HUES64 (cell line): ENCODE measurements at regions not wholly inside any gene's neighbourhood (a gene's known extent, or its start where the extent isn't known, plus 50 kb on each side); places are given as distances from the start of the nearest gene placed in this dataset.
A peak's percentile ranks its signal among the peaks of the same experiment; 100 is the strongest.
"Not testable (repeated sequence)": the region's sequence is repeated elsewhere in the genome, so short reads cannot be mapped to it uniquely, and the experiment has no call there.

Source experiments
- H3K27ac ChIP-seq: 2 replicates; pipeline ENCODE4 v1.7.0; 2013; ENCODE audit warnings: low read depth, low read length, inconsistent platforms
- H3K27me3 ChIP-seq: 2 replicates; pipeline ENCODE4 v1.6.1; 2013; ENCODE audit warnings: mild to moderate bottlenecking, low read length; ENCODE audit not compliant: insufficient read depth
- H3K36me3 ChIP-seq: 2 replicates; pipeline ENCODE4 v1.6.1; 2013; ENCODE audit warnings: mild to moderate bottlenecking, low read length; ENCODE audit not compliant: insufficient read depth
- H3K4me1 ChIP-seq: 2 replicates; pipeline ENCODE4 v1.6.1; 2013; ENCODE audit warnings: mild to moderate bottlenecking, low read length, moderate library complexity; ENCODE audit not compliant: insufficient read depth
- H3K4me3 ChIP-seq: 2 replicates; pipeline ENCODE4 v1.5.1; 2013; ENCODE audit warnings: mild to moderate bottlenecking, low read length, moderate library complexity
- H3K9ac ChIP-seq: 2 replicates; pipeline ENCODE4 v1.6.1; 2013; ENCODE audit warnings: mild to moderate bottlenecking, low read depth, low read length
- H3K9me3 ChIP-seq: 2 replicates; pipeline ENCODE4 v1.6.1; 2013; ENCODE audit warnings: low read depth, low read length; ENCODE audit not compliant: insufficient read depth
- WGBS: fragments of 150-250, 120-280 bp; methylation state at CpG from one replicate; pipeline ENCODE4 v1.1.7; 2013; ENCODE audit warnings: missing lambda C conversion rate; 5-methylcytosine and 5-hydroxymethylcytosine counted together

DNA sequence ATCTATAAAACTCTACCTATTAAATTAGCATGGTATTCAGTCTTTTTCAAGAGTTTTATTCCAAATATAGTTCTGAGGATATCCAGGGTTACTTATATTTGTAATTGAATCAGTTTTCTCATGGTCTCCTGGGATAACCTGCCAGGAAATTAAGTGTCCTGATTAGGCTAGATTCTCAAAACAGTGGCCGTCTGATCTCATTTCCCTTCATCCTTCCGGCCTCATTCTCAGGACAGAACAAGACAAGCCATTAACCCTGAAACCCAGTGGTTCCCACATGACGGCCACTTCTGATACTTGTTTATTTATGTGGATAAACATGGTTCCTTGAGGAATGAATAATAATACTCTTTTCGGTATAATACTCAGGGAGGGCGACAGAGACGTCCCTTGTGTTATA is 417.6 kb upstream of the POT1 start:
- H3K27me3 ChIP-seq: no peaks in the 10 kb centered on the region
- H3K27ac ChIP-seq: no peak overlapping the region
- H3K4me3 ChIP-seq: no peak overlapping the region
- no peaks in the 10 kb centered on the region for H3K9me3 ChIP-seq
- H3K4me1 ChIP-seq: no peaks in the 10 kb centered on the region
- no peaks in the 10 kb centered on the region for H3K36me3 ChIP-seq
- WGBS: 97% methylated on average over 6 of the region's 6 CpGs
- no peak overlapping the region for H3K9ac ChIP-seq

DNA sequence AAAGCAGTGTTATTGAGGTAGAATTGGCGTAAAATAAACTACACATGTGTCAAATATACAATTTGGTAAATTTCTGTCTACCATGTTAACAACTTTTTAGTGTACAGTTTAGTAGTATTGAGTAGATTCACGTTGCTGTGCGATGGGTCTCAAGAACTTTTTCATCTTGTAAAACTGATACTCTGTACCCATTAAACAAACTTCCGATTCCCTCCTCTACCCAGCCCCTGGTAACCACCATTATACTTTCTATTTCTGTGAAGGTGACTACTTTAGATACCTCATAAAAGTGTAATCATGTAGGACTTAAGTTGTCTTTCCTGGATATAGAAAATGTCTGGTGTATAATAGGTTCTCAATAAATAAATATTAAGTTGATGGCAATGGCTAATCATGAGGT is 408.5 kb upstream of the POT1 start:
- no peak overlapping the region for H3K9ac ChIP-seq
- H3K27ac ChIP-seq: no peak overlapping the region
- 94% methylated on average over 2 of the region's 4 CpGs for WGBS
- peaks cover 16% of the 10 kb centered on the region for H3K4me1 ChIP-seq
- no peaks in the 10 kb centered on the region for H3K9me3 ChIP-seq
- H3K4me3 ChIP-seq: no peak overlapping the region
- no peaks in the 10 kb centered on the region for H3K36me3 ChIP-seq
- no peaks in the 10 kb centered on the region for H3K27me3 ChIP-seq

DNA sequence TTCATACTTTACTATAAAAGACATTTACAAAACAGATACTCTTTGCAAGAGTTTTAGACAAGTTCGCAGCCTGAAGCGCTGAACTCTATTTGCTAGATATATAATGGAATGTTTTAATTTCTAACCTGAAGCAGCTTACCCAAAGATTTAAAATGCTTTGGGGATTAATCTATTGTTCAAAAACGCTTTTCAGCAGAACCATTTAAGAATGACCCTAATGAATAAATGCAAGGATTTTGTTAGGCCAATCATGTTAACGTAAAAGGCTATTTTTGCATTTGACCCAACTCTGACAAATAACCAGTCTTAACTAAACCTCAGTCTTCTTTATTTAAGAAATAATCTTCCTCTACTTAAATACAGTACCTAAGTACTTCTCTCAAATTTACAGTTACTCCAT is 406.7 kb upstream of the POT1 start:
- H3K27me3 ChIP-seq: no peaks in the 10 kb centered on the region
- no peaks in the 10 kb centered on the region for H3K9me3 ChIP-seq
- 72% methylated on average over 2 of the region's 4 CpGs for WGBS
- H3K4me1 ChIP-seq: peaks cover 16% of the 10 kb centered on the region
- H3K9ac ChIP-seq: 0 out of 2 replicates have a peak overlapping the region, but pooled peaks have one; percentile 27
- H3K4me3 ChIP-seq: no peak overlapping the region
- no peak overlapping the region; the same call in 1 of the 2 replicates for H3K27ac ChIP-seq
- no peaks in the 10 kb centered on the region for H3K36me3 ChIP-seq

DNA sequence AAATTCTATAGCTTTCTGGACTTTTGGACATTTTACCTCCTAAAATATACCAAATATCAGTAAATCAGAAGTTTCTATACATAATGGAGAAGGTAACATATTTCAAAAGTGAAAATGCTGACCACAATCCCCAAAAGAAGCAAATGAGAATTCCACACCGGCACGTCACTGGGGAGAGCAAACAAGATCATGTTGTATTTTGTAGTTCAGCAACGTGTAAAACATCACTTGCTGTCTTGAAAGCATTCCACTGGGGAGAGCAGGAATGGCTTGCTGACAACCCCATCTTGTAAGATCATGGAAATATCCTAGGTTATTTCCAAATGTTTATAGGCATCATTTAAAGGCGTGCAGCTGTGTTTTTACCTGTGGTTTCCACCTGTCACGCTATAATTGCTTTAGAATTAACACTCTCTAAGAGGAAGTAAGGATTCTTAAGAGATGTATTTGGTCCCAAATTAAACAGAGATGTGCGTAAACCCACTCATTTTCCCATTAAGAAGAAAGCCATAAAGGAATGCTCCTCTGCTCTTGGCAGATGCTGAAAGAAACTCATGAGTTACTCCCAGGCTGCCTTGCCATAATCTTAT is 397.1 kb upstream of the POT1 start:
- Histone ChIP-seq H3K27ac (no peak overlapping the region), H3K36me3 (no peaks in the 10 kb centered on the region)
- 95% methylated on average over 4 of the region's 6 CpGs for whole genome bisulfite sequencing

DNA sequence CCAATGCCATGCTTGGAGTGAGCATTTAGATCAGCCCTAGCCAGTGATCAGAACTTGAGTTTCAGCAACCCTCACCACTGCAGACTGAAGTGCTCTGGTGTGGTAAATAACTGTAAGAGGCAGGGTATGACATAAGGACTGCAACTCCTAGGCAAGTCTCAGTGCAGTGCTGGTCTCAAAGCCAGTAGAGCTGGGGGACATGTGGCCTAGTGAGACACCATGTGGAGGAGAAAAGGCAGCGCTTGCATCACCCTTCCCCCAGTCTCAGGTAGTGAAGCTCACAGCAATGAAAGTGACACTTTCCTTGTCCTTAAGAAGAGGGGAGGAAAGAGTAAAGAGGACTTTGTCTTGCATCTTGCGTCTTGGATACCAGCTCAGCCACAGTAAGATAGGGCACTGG is 386.8 kb upstream of the POT1 start:
- Histone ChIP-seq H3K9ac (no peak overlapping the region), H3K27me3 (no peaks in the 10 kb centered on the region), H3K27ac (no peak overlapping the region), H3K4me3 (no peak overlapping the region), H3K36me3 (no peaks in the 10 kb centered on the region), H3K9me3 (peaks cover 12% of the 10 kb centered on the region), H3K4me1 (peaks cover 4% of the 10 kb centered on the region; the same call in 1 of the 2 replicates)
- 24% methylated on average over 2 of the region's 2 CpGs for WGBS

More for the DNA sequence above, 397.1 kb upstream of the POT1 start:
- Histone ChIP-seq H3K4me1 (0 out of 2 replicates have a peak, but pooled peaks cover 3% of the 10 kb centered on the region), H3K4me3 (no peak overlapping the region), H3K27me3 (no peaks in the 10 kb centered on the region), H3K9ac (no peak overlapping the region), H3K9me3 (no peaks in the 10 kb centered on the region)

DNA sequence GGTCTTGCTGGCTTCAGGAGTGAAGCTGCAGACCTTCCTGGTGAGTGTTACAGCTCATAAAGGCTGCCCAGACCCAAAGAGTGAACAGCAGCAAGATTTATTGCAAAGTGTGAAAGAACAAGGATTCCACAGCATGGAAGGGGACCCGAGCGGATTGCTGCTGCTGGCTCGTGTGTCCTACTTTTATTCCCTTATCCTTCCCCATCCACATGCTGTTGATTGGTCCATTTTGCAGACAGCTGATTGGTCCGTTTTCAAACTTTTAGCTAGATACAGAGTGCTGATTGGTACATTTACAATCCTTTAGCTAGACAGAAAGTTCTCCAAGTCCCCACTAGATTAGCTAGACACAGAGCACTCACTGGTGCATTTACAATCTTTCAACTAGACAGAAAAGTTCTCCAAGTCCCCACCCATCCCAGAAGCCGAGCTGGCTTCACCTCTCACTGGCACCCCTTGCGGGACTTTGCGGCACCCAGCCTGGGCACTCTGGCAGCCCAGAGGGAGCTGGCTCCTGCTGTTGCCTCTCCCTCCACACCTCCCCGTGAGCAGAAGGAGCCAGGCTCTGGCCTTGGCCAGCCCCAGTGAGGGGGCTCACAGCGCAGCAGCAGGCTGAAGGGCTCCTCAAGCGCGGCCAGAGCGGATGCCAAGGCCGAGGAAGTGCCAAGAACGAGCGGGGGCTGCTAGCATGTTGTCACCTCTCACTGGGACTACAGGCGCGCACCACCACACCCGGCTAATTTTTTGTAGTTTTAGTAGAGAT is 369.6 kb upstream of the POT1 start:
- Histone ChIP-seq H3K4me3 (no peak overlapping the region), H3K4me1 (no peaks in the 10 kb centered on the region), H3K9me3 (no peaks in the 10 kb centered on the region), H3K36me3 (no peaks in the 10 kb centered on the region), H3K27me3 (no peaks in the 10 kb centered on the region), H3K9ac (no peak overlapping the region), H3K27ac (no peak overlapping the region)
- WGBS: 97% methylated on average over 18 of the region's 18 CpGs

DNA sequence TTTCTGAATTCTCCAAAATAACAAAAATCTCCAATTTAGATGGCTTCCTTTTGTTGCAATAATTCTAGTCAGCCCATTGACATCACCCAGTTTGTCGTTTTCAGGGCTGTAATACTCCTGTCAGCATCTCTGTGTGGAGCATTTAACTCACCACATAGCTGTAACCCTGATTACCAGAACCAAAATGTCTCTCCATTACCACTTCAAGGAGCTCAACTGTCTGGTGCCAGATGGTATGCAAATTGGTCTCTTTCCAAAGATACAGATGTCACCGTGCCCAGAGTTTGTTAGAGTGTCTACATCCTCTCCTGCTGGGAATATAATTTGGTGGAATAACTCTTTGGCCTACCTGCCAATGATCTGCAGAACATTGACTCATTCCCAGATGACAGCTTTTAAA is 350.3 kb upstream of the POT1 start:
- no peak overlapping the region for H3K4me3 ChIP-seq
- 36% methylated on average over 2 of the region's 2 CpGs for WGBS
- no peaks in the 10 kb centered on the region for H3K27me3 ChIP-seq

DNA sequence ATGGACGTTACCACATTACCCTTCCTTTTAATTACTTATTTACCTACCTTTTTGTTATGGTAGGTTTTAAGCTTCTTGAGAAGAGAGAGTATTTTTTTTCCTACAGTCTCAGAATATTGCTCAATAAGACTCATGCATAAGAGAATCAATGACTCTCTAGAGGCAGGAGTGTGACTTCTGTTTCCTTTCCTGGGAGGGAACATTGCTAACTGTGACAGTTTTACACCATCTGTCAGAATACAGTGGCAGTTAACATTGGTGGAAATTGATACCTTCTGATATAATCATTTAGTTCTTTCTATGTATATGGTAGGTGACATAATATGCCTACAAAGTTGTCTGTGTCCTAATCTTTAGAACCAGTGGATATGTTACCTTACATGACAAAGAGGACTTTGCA is 348.7 kb upstream of the POT1 start:
- H3K9me3 ChIP-seq: no peaks in the 10 kb centered on the region; the same call in 1 of the 2 replicates
- no peak overlapping the region for H3K27ac ChIP-seq
- no peaks in the 10 kb centered on the region for H3K27me3 ChIP-seq
- H3K36me3 ChIP-seq: no peaks in the 10 kb centered on the region
- no peak overlapping the region for H3K4me3 ChIP-seq
- H3K4me1 ChIP-seq: peaks cover 14% of the 10 kb centered on the region
- H3K9ac ChIP-seq: no peak overlapping the region
- no CpG with 5 or more reads among the region's 1 CpG for WGBS

More for the DNA sequence above, 350.3 kb upstream of the POT1 start:
- Histone ChIP-seq H3K4me1 (peaks cover 14% of the 10 kb centered on the region), H3K9me3 (no peaks in the 10 kb centered on the region; the same call in 1 of the 2 replicates), H3K36me3 (no peaks in the 10 kb centered on the region), H3K27ac (no peak overlapping the region), H3K9ac (no peak overlapping the region)

DNA sequence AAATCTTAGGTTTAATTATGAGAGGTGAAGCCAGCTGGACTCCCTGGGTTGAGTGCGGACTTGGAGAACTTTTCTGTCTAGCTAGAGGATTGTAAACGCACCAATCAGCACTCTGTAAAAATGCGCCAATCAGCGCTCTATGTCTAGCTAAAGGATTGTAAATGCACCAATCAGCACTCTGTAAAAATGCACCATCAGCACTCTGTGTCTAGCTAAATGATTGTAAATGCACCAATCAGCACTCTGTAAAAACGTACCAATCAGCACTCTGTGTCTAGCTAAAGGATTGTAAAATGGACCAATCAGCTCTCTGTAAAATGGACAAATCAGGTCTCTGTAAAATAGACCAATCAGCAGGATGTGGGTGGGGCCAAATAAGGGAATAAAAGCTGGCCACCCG is 345.1 kb upstream of the POT1 start:
- H3K9me3 ChIP-seq, H3K4me1 ChIP-seq, H3K4me3 ChIP-seq, H3K27me3 ChIP-seq, H3K9ac ChIP-seq, H3K36me3 ChIP-seq, H3K27ac ChIP-seq: not testable (repeated sequence)
- WGBS: 96% methylated on average over 6 of the region's 6 CpGs

DNA sequence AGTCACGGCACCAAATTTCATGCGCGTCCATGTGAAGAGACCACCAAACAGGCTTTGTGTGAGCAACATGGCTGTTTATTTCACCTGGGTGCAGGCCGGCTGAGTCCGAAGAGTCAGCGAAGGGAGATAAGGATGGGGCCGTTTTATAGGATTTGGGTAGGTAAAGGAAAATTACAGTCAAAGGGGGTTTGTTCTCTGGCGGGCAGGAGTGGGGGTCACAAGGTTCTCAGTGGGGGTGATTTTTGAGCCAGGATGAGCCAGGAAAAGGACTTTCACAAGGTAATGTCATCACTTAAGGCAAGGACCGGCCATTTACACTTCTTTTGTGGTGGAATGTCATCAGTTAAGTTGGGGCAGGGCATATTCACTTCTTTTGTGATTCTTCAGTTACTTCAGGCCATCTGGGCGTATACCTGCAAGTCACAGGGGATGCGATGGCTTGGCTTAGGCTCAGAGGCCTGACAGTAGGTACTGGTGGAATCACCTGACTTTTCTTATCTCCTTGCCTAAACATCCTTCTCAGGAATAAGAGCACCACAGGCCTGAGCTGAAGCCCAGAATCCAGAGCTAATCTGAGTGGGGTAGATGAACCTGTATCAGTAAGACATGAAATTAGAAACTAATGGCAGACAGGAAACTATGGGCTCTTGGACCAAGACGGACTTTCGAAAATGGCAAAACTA is 334.7 kb upstream of the POT1 start:
- 21% methylated on average over 13 of the region's 13 CpGs for WGBS
- not testable (repeated sequence) for H3K27me3 ChIP-seq, H3K36me3 ChIP-seq, H3K9me3 ChIP-seq
- peak overlapping the region; percentile 58 for H3K4me3 ChIP-seq
- peak overlapping the region; percentile 73 for H3K9ac ChIP-seq
- H3K27ac ChIP-seq: peak overlapping the region; percentile 34; the same call in 1 of the 2 replicates
- H3K4me1 ChIP-seq: peaks cover 17% of the 10 kb centered on the region

DNA sequence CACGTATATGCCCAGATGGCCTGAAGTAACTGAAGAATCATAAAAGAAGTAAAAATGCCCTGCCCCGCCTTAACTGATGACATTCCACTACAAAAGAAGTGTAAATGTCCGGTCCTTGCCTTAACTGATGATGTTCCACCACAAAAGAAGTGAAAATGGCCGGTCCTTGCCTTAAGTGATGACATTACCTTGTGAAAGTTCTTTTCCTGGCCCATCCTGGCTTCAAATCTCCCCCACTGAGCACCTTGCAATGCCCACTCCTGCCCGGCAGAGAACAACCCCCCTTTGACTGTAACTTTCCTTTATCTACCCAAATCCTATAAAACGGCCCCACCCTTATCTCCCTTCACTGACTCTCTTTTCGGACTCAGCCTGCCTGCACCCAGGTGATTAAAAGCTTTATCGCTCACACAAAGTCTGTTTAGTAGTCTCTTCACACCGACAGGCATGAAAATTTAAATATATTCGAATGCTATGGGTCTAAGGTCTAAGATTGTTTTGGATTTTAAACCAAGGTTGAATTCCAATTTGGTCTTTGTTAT is 329.3 kb upstream of the POT1 start:
- H3K27me3 ChIP-seq, H3K9ac ChIP-seq, H3K9me3 ChIP-seq, H3K27ac ChIP-seq: not testable (repeated sequence)
- Histone ChIP-seq H3K4me1 (peaks cover 49% of the 10 kb centered on the region), H3K36me3 (peaks cover 14% of the 10 kb centered on the region; the same call in 1 of the 2 replicates), H3K4me3 (peak overlapping the region; percentile 17; the same call in 1 of the 2 replicates)
- 19% methylated on average over 10 of the region's 10 CpGs for WGBS
